ENCODE measurements at regions not wholly inside any gene's neighbourhood (a gene's known extent, or its start where the extent isn't known, plus 50 kb on each side); places are given as distances from the start of the nearest gene placed in this dataset.
"Not testable (repeated sequence)": the region's sequence is repeated elsewhere in the genome, so short reads cannot be mapped to it uniquely, and the experiment has no call there.

DNA sequence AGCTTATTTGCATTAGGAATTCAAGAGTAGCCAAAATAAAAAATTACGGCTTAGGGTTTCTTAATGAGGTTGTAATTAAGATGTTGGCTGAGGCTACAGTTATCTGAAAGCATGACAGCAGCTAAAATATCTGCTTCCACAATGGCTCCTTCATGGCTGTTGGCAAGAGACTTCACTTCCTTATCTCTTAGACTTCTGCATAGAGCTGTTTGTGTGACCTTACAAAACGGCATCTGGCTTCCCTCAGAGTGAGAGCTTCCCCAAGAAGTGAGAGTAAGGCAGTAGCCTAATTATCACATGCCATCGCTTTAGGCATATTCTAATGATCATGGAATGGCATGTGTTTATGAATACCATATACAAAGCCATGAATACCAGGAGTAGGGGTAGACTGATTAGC, 57.6 kb downstream of the CCDC59 start:
- TF ChIP-seq, protein P1, sequence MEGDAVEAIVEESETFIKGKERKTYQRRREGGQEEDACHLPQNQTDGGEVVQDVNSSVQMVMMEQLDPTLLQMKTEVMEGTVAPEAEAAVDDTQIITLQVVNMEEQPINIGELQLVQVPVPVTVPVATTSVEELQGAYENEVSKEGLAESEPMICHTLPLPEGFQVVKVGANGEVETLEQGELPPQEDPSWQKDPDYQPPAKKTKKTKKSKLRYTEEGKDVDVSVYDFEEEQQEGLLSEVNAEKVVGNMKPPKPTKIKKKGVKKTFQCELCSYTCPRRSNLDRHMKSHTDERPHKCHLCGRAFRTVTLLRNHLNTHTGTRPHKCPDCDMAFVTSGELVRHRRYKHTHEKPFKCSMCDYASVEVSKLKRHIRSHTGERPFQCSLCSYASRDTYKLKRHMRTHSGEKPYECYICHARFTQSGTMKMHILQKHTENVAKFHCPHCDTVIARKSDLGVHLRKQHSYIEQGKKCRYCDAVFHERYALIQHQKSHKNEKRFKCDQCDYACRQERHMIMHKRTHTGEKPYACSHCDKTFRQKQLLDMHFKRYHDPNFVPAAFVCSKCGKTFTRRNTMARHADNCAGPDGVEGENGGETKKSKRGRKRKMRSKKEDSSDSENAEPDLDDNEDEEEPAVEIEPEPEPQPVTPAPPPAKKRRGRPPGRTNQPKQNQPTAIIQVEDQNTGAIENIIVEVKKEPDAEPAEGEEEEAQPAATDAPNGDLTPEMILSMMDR (IDR thresholded peaks at IDR 0.05; ENCODE audit: borderline replicate concordance, insufficient read depth, low read depth, low read length) = no peak
- no peak overlapping the region for H3K4me3 ChIP-seq (ENCODE audit: low read depth, low read length)

DNA sequence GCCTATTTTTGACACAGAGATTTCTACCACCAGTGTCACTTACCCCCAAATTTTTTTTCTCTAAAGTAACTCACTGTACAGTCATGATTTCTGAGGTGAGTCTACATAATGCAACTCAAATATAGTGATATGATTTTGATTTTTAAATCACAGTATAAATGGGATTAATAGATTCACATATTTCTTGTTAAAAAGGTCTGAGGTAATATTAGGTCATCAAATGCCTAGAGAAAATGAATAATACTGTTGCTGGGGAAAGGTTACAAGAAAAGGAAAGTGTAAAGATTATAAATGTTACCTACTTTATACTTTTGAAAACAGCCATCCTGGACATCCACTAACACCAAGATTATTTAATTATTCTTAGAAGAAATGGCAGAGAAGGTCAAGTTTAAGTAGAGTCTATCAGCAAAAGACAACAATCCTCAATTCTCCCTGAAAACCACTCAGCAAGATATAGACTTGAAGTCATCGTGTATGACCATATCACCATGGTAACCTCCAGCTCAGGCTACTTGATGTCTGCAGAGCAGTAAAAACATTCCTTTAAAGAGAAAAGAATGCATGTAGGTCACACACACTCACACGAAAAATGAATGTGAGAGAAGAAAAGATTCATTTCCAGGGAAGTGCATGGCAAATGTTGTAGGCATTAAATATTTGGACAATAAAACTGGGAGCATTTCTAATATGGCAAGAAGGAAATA, 58.7 kb downstream of the CCDC59 start:
- TF ChIP-seq, protein P1 (IDR thresholded peaks at IDR 0.05; ENCODE audit: borderline replicate concordance, insufficient read depth, low read depth, low read length) = no peak
- no peak overlapping the region for H3K4me3 ChIP-seq (ENCODE audit: low read depth, low read length)

DNA sequence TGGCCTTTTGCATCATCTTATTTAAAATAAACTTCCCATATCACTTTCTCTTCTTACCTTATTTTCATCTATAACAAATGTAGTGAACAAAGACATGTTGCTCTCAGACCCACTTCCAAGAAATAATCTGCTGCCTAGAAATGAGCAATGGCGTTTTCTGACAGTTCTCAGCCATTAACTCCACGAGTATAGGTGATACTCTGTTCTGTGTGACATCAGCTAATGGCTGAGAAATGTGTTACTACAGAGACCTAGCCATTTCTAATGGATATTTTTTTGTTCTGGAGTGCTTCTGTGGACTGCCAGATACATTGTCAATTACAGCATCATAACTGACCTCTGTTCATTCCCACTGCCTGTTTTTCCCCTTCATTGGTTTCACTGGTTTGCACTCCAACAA, 67.8 kb downstream of the CCDC59 start:
- TF ChIP-seq, protein P1 (IDR thresholded peaks at IDR 0.05; ENCODE audit: borderline replicate concordance, insufficient read depth, low read depth, low read length) = no peak

DNA sequence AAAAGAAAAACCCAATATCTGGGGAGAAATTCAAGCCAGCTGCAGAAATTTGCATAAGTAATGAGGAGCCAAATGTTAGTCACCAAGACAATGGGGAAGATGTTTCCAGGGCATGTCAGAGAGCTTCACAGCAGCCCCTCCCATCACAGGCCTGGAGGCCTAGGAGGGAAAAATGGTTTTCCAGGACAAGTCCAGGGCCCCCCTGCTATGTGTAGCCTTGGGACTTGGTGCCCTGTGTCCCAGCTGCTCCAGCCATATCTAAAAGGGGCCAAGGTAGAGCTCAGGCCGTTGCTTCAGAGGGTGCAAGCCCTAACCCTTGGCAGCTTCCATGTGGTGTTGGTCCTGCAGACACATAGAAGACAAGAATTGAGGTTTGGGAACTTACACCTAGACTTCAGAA, 76.9 kb downstream of the CCDC59 start:
- not testable (repeated sequence) for H3K4me3 ChIP-seq (ENCODE audit: low read depth, low read length)

More for the DNA sequence above, 67.8 kb downstream of the CCDC59 start:
- no peak overlapping the region for H3K4me3 ChIP-seq (ENCODE audit: low read depth, low read length)

DNA sequence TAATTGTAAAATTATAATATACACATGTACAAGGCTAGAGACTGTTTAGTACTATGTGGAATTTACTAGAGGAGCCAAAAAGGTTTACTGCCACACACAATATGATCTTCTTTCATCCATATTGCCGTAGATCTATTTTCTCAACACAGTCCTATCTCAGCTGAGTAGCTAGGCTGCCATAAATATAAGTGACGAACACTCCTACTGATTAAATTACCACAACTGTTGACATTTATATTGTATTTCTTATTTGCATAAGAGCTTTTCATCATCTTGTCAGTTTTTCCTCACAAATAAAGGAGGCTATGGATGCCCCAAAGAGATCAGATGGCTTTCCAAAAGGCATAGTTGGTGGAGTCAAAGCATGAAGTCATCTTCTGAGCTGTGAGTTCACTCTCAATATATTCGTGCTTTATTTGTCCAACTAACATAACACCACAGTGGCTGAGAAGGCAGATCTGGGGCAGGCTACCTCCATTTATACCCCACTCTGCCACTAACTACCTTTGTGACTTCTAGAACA, 78.6 kb downstream of the CCDC59 start:
- TF ChIP-seq, protein P1 (IDR thresholded peaks at IDR 0.05; ENCODE audit: borderline replicate concordance, insufficient read depth, low read depth, low read length) = no peak
- no peak overlapping the region for H3K4me3 ChIP-seq (ENCODE audit: low read depth, low read length)

DNA sequence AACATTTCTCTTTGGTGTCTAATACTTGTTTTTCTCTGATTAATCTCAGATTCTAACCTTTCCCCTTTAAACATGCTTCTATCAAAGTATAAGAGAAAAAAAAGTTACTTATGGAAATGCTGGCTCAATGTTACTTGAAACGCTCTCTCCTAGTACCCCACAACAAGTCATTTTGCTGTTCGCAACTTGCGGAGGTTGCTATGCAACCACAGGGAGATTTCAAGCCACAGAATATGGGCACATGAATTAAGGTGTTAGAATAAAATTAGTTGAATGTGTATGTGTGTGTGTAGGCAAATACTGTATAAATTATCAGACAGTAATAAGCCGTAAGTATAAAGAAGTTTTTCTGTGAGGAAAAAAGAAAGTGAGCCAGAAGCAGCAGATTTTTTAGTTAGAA, 80.6 kb downstream of the CCDC59 start:
- H3K4me3 ChIP-seq (ENCODE audit: low read depth, low read length) = no peak overlapping the region
- TF ChIP-seq, protein P1 (IDR thresholded peaks at IDR 0.05; ENCODE audit: borderline replicate concordance, insufficient read depth, low read depth, low read length) = no peak

DNA sequence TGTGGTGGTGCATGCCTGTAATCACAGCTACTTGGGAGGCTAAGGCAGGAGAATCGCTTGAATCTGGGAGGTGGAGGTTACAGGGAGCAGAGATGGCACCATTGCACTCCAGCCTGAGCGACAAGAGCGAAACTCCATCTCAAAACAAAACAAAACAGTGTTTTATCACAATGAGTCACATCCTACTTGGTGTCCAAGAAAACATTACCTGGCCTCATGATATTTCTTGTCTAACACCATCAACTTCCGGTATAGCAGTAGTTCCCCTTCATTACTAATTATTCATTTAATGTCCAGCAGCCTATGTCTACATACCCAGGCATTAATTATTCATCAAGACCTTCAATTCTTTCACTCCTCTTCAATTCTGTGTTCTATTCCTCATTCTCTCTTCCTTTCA, 115.5 kb downstream of the CCDC59 start:
- TF ChIP-seq, protein P1 (IDR thresholded peaks at IDR 0.05; ENCODE audit: borderline replicate concordance, insufficient read depth, low read depth, low read length) = no peak
- H3K4me3 ChIP-seq (ENCODE audit: low read depth, low read length) = no peak overlapping the region

Data from GM12875 (cell line).